ENCODE measurements at regions not wholly inside any gene's neighbourhood (a gene's known extent, or its start where the extent isn't known, plus 50 kb on each side); places are given as distances from the start of the nearest gene placed in this dataset.

- TF ChIP-seq CTCF (IDR thresholded peaks at IDR 0.05) = no peak
- no peak for TF ChIP-seq POLR2A (IDR thresholded peaks at IDR 0.05)
Observed at GRCh38 chr5:113792806-113793205, 279.3 kb downstream of the YTHDC2 start.
